H1 (cell line): ENCODE measurements at regions not wholly inside any gene's neighbourhood (a gene's known extent, or its start where the extent isn't known, plus 50 kb on each side); places are given as distances from the start of the nearest gene placed in this dataset.

Experiments
- CTCF ChIA-PET: fragments of 300-600 bp; sonication (Branson Sonifier 250); formaldehyde crosslinking; loops from one replicate; lab custom pipeline; 2021; ENCODE audit not compliant: partially characterized antibody; lab: Charles Lee
- POLR2A ChIA-PET: fragments of 300-600 bp; sonication (Branson Sonifier 250); formaldehyde crosslinking; loops from one replicate; lab custom pipeline; 2021; ENCODE audit warnings: inconsistent platforms; ENCODE audit not compliant: partially characterized antibody; lab: Charles Lee
- DNase-seq, 2 experiments: peaks; one replicate each; pipeline versions ENCODE4 v3.0.0 to v3.0.0-alpha.2; 2010 to 2022; ENCODE audit warnings: low spot score in 2 of 2, low read depth in 1 of 2, mixed read lengths in 1 of 2
- FAIRE-seq: peaks from 2 replicates; lab custom pipeline; 2011; peaks lifted over from hg19 to GRCh38; lab: Jason Lieb, UNC
- H2AFZ ChIP-seq: 2 replicates; pipeline ENCODE4 v1.8.1; 2012; ENCODE audit warnings: low read length, inconsistent platforms
- H2AK5ac ChIP-seq: 2 replicates; pipeline ENCODE4 v1.6.1; 2013; ENCODE audit warnings: low read depth, low read length
- H2BK120ac ChIP-seq: replicated peaks from 2 replicates; pipeline ENCODE3; 2013; ENCODE audit warnings: low read depth, low read length, inconsistent platforms
- H2BK12ac ChIP-seq: 2 replicates; pipeline ENCODE4 v1.6.1; 2013; ENCODE audit warnings: low read depth, low read length
- H2BK15ac ChIP-seq: 2 replicates; pipeline ENCODE4 v1.6.1; 2013; ENCODE audit warnings: low read length
- H2BK20ac ChIP-seq: 2 replicates; pipeline ENCODE4 v1.6.1; 2013; ENCODE audit warnings: low read length
- H2BK5ac ChIP-seq: 2 replicates; pipeline ENCODE4 v1.6.1; 2013; ENCODE audit warnings: low read depth, low read length
- H3K14ac ChIP-seq: 2 replicates; pipeline ENCODE4 v1.6.1; 2013; ENCODE audit warnings: inconsistent platforms; ENCODE audit not compliant: insufficient read length
- H3K18ac ChIP-seq: 2 replicates; pipeline ENCODE4 v1.6.1; 2013; ENCODE audit warnings: low read length; ENCODE audit errors: extremely low read depth
- H3K23ac ChIP-seq: 2 replicates; pipeline ENCODE4 v1.6.1; 2013; ENCODE audit warnings: inconsistent platforms; ENCODE audit not compliant: insufficient read length
- H3K23me2 ChIP-seq: 2 replicates; pipeline ENCODE4 v1.6.1; 2013; ENCODE audit warnings: low read depth, low read length
- H3K27ac ChIP-seq: 2 replicates; pipeline ENCODE4 v1.6.1; 2011; ENCODE audit warnings: low read depth, low read length, inconsistent platforms
- H3K27me3 ChIP-seq, 4 experiments: replicated peaks in 1 of 4; 1 replicate in 1 of 4; 2 replicates in 3 of 4; pipeline versions ENCODE4 v1.6.1 to v1.8.1; 2011 to 2013; ENCODE audit warnings: low read length in 3 of 4, mild to moderate bottlenecking in 3 of 4, inconsistent platforms in 2 of 4, mixed read lengths in 2 of 4, moderate library complexity in 1 of 4; ENCODE audit not compliant: control insufficient read depth in 3 of 4, insufficient read depth in 3 of 4; ENCODE audit errors: extremely low read depth in 1 of 4
- H3K36me3 ChIP-seq, 4 experiments: 2 replicates each; pipeline versions ENCODE4 v1.6.1 to v1.8.1; 2011 to 2013; ENCODE audit warnings: mild to moderate bottlenecking in 4 of 4, low read length in 3 of 4, moderate library complexity in 2 of 4, control low read depth in 1 of 4, inconsistent platforms in 1 of 4; ENCODE audit not compliant: insufficient read depth in 4 of 4, control insufficient read depth in 2 of 4
- H3K4ac ChIP-seq: replicated peaks from 2 replicates; pipeline ENCODE3; 2013; ENCODE audit warnings: low read length, low read depth, mixed read lengths, inconsistent platforms; ENCODE audit not compliant: insufficient read length
- H3K4me1 ChIP-seq, 4 experiments: replicated peaks in 1 of 4; 1 replicate in 1 of 4; 2 replicates in 3 of 4; pipeline versions ENCODE4 v1.6.1 to v1.8.1; 2011 to 2013; ENCODE audit warnings: low read length in 3 of 4, inconsistent platforms in 2 of 4, mixed read lengths in 1 of 4; ENCODE audit not compliant: insufficient read depth in 4 of 4, control insufficient read depth in 3 of 4
- H3K4me2 ChIP-seq, 2 experiments: 2 replicates each; pipeline versions ENCODE4 v1.6.1 to v1.8.1; 2011 to 2013; ENCODE audit warnings: low read depth in 2 of 2, low read length in 2 of 2, control low read depth in 1 of 2, inconsistent platforms in 1 of 2, mild to moderate bottlenecking in 1 of 2; ENCODE audit not compliant: insufficient read depth in 1 of 2
- H3K4me3 ChIP-seq, 4 experiments: fragments of 200-600, 300-600 bp in 1 of 4; sonication (generic), shearing (Covaris generic), sonication (Bioruptor Twin) in 1 of 4; 2 replicates each; pipeline versions ENCODE4 v1.5.1 to v1.8.1; 2011 to 2016; ENCODE audit warnings: low read length in 4 of 4, low read depth in 3 of 4, control low read depth in 2 of 4, inconsistent platforms in 2 of 4, mild to moderate bottlenecking in 2 of 4, mixed read lengths in 1 of 4, moderate library complexity in 1 of 4; ENCODE audit not compliant: insufficient read depth in 2 of 4; ENCODE audit errors: extremely low read depth in 1 of 4
- H3K56ac ChIP-seq: replicated peaks from 2 replicates; pipeline ENCODE3; 2013; ENCODE audit warnings: low read depth, mild to moderate bottlenecking, mixed read lengths, low read length, inconsistent platforms; ENCODE audit not compliant: insufficient read length
- H3K79me1 ChIP-seq: 2 replicates; pipeline ENCODE4 v1.6.1; 2013; ENCODE audit warnings: low read depth, low read length, control low read depth
- H3K79me2 ChIP-seq, 2 experiments: 2 replicates each; pipeline versions ENCODE4 v1.6.1 to v1.8.1; 2012 to 2013; ENCODE audit warnings: low read length in 2 of 2, mild to moderate bottlenecking in 2 of 2, inconsistent platforms in 1 of 2; ENCODE audit not compliant: insufficient read depth in 2 of 2, control insufficient read depth in 1 of 2
- H3K9ac ChIP-seq, 4 experiments: replicated peaks in 1 of 4; 1 replicate in 1 of 4; 2 replicates in 3 of 4; pipeline versions ENCODE4 v1.6.1 to v1.8.1; 2011 to 2013; ENCODE audit warnings: low read depth in 3 of 4, low read length in 3 of 4, control low read depth in 2 of 4, mild to moderate bottlenecking in 2 of 4, moderate library complexity in 2 of 4, inconsistent platforms in 1 of 4; ENCODE audit errors: extremely low read depth in 1 of 4
- H3K9me3 ChIP-seq, 2 experiments: 2 replicates each; pipeline versions ENCODE4 v1.6.1 to v1.8.1; 2012 to 2013; ENCODE audit warnings: mild to moderate bottlenecking in 2 of 2, moderate library complexity in 2 of 2, control low read depth in 1 of 2, inconsistent platforms in 1 of 2, low read depth in 1 of 2, low read length in 1 of 2, mixed read lengths in 1 of 2; ENCODE audit not compliant: insufficient read depth in 2 of 2
- H4K20me1 ChIP-seq, 2 experiments: replicated peaks in 1 of 2; 2 replicates each; pipeline versions ENCODE3 to v1.8.1; 2011 to 2013; ENCODE audit warnings: inconsistent platforms in 2 of 2, low read length in 2 of 2, mild to moderate bottlenecking in 1 of 2; ENCODE audit not compliant: insufficient read depth in 2 of 2, control insufficient read depth in 1 of 2
- H4K5ac ChIP-seq: 2 replicates; pipeline ENCODE4 v1.6.1; 2013; ENCODE audit warnings: low read length, low read depth, mixed read lengths, inconsistent platforms; ENCODE audit not compliant: insufficient read length
- H4K8ac ChIP-seq: 2 replicates; pipeline ENCODE4 v1.8.0; 2013; ENCODE audit warnings: mild to moderate bottlenecking, moderate library complexity, low read length, inconsistent platforms; ENCODE audit not compliant: insufficient read depth; ENCODE audit errors: extremely low read depth
- H4K91ac ChIP-seq: replicated peaks from 2 replicates; pipeline ENCODE3; 2013; ENCODE audit warnings: low read length, mixed read lengths, inconsistent platforms; ENCODE audit not compliant: insufficient read length
- CHD1 ChIP-seq: IDR thresholded peaks from 2 replicates; pipeline ENCODE4 v1.6.1; 2012; ENCODE audit warnings: low read depth, low read length, improper control_type of control experiment
- CTCF ChIP-seq, 3 experiments: IDR thresholded peaks; 1 replicate in 2 of 3; 2 replicates in 1 of 3; pipeline versions ENCODE4 v1.5.1 to v1.6.1; 2011; ENCODE audit warnings: low read length in 3 of 3, mild to moderate bottlenecking in 3 of 3, inconsistent platforms in 2 of 3, low read depth in 1 of 3, moderate library complexity in 1 of 3; ENCODE audit not compliant: insufficient read depth in 1 of 3; ENCODE audit errors: control extremely low read depth in 1 of 3
- EZH2 ChIP-seq: fragments of 200-600 bp; sonication (generic); IDR thresholded peaks from 2 replicates; pipeline ENCODE4 v1.7.1; 2012; ENCODE audit warnings: low read depth, mild to moderate bottlenecking, moderate library complexity, low read length, inconsistent platforms; ENCODE audit not compliant: severe bottlenecking
- GTF2F1 ChIP-seq: IDR thresholded peaks from 2 replicates; pipeline ENCODE4 v1.6.1; 2012; ENCODE audit warnings: low read depth, low read length, improper control_type of control experiment, borderline replicate concordance
- HDAC6 ChIP-seq: IDR thresholded peaks from one replicate; pipeline ENCODE4 v1.7.1; 2012; ENCODE audit warnings: low read depth, mild to moderate bottlenecking, inconsistent platforms, low read length, moderate library complexity
- KDM4A ChIP-seq: IDR thresholded peaks from one replicate; pipeline ENCODE4 v1.7.1; 2012; ENCODE audit warnings: low read depth, mild to moderate bottlenecking, moderate library complexity, low read length, inconsistent platforms; ENCODE audit not compliant: severe bottlenecking
- RNF2 ChIP-seq: fragments of 200-900, 300-1000 bp; sonication (generic); IDR thresholded peaks from 2 replicates; pipeline ENCODE4 v1.7.1; 2016; ENCODE audit warnings: borderline replicate concordance, low read depth, mild to moderate bottlenecking, antibody characterized with exemption, low read length; ENCODE audit not compliant: poor library complexity, severe bottlenecking; ENCODE audit errors: missing control alignments
- SRF ChIP-seq: IDR thresholded peaks from 2 replicates; pipeline ENCODE4 v1.6.1; 2011; ENCODE audit warnings: mild to moderate bottlenecking, low read depth, low read length, moderate library complexity
- TAF7 ChIP-seq: optimal IDR thresholded peaks from 2 replicates; pipeline ENCODE3; 2011; ENCODE audit warnings: low read depth, mild to moderate bottlenecking, inconsistent platforms, low read length, moderate library complexity, borderline replicate concordance
- TBP ChIP-seq: IDR thresholded peaks from 2 replicates; pipeline ENCODE4 v1.6.1; 2011; ENCODE audit warnings: low read depth, low read length, improper control_type of control experiment
- ZNF274 ChIP-seq: IDR thresholded peaks from 2 replicates; pipeline ENCODE4 v1.7.0; 2012; ENCODE audit warnings: low read length, borderline replicate concordance; ENCODE audit errors: extremely low read depth
- WGBS, 2 experiments: shearing (Covaris generic) in 1 of 2; methylation state at CpG; one replicate each; pipeline versions ENCODE4 v1.1.6 to v1.1.7; 2013 to 2015; ENCODE audit warnings: low lambda C conversion rate in 2 of 2, mixed read lengths in 2 of 2, inconsistent platforms in 1 of 2, low coverage in 1 of 2, missing lambda C conversion rate in 1 of 2; ENCODE audit not compliant: insufficient replicate concordance in 2 of 2, insufficient coverage in 1 of 2, insufficient read length in 1 of 2; ENCODE audit errors: extremely low coverage in 1 of 2, missing lambda C conversion rate in 1 of 2; 5-methylcytosine and 5-hydroxymethylcytosine counted together

GRCh38 chr2:191526953-191527556 lies 150.9 kb upstream of the NABP1 start:
- no peaks in the 10 kb centered on the region; the same call in 1 of the 2 replicates for H3K23me2 ChIP-seq
- H3K14ac ChIP-seq: no peak overlapping the region
- WGBS, 2 experiments: 89% methylated on average over 3 of the region's 3 CpGs; no CpG with 5 or more reads in 1 of the 2 experiments
- no peak overlapping the region for H3K56ac ChIP-seq
- H3K79me1 ChIP-seq: no peaks in the 10 kb centered on the region
- H3K4me3 ChIP-seq: no peak overlapping the region
- H2BK15ac ChIP-seq: no peak overlapping the region
- no peak overlapping the region for H2AFZ ChIP-seq
- no peak overlapping the region for H4K8ac ChIP-seq
- no peaks in the 10 kb centered on the region for H3K36me3 ChIP-seq
- no peak overlapping the region for H2AK5ac ChIP-seq
- no peak overlapping the region for H3K18ac ChIP-seq
- no peak overlapping the region for H2BK120ac ChIP-seq
- no peak overlapping the region for H2BK12ac ChIP-seq
- no peak overlapping the region for H3K4me2 ChIP-seq
- FAIRE-seq (no peak), DNase-seq (no peak)
- H3K27me3 ChIP-seq: no peaks in the 10 kb centered on the region
- no peak overlapping the region for H2BK20ac ChIP-seq
- H4K20me1 ChIP-seq: no peaks in the 10 kb centered on the region
- H3K23ac ChIP-seq: no peak overlapping the region
- no peak overlapping the region for H3K27ac ChIP-seq
- H3K9me3 ChIP-seq: no peaks in the 10 kb centered on the region
- ChIA-PET POLR2A (no interaction called here), CTCF (interaction anchor here (1.2 kb wide), 1 partner anchor 183 kb away, joined by 3 read pairs; no protein-coding TSS in a partner anchor)
- no peaks in the 10 kb centered on the region for H3K4me1 ChIP-seq
- H3K4ac ChIP-seq: no peak overlapping the region
- no peak overlapping the region for H2BK5ac ChIP-seq
- no peak overlapping the region for H4K91ac ChIP-seq
- H3K79me2 ChIP-seq: no peaks in the 10 kb centered on the region
- H4K5ac ChIP-seq: no peak overlapping the region
- H3K9ac ChIP-seq: no peak overlapping the region
- TF ChIP-seq KDM4A (no peak), HDAC6 (no peak), TBP (no peak), CTCF (IDR thresholded peaks at IDR 0.05; ENCODE audit: control extremely low read depth in 1 of 3, insufficient read depth in 1 of 3, low read depth in 1 of 3, low read length in 3 of 3) (no peak), GTF2F1 (no peak), EZH2 (no peak), RNF2 (no peak), ZNF274 (no peak), TAF7 (no peak), CHD1 (no peak), SRF (no peak)
